Glomerular visceral epithelial cell (primary cell): ENCODE measurements at regions not wholly inside any gene's neighbourhood (a gene's known extent, or its start where the extent isn't known, plus 50 kb on each side); places are given as distances from the start of the nearest gene placed in this dataset.
"Not testable (repeated sequence)": the region's sequence is repeated elsewhere in the genome, so short reads cannot be mapped to it uniquely, and the experiment has no call there.

Experiments
- DNase-seq: peaks from one replicate; pipeline ENCODE4 v3.0.0-alpha.2; 2016; ENCODE audit errors: extremely low spot score

DNA sequence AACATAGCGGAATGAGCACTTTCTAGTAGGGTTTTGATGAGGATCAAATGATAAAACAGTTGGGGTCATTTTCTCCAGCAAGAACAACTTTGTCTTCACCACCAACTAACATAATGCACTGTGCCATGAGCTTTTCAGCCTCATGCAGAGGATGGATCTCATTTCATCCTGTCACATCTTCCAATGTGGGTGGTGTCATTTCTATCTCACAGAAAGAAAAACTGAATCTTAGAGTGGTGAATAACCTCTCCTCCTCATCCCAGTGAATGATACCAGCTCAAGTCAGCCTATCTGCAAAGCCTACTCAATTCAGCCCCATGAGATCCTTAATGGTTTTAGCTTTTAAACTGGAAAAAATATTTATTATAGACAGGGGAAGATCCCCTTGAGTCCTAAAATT lies 1147.2 kb downstream of the VRK1 start:
- no peak for DNase-seq

DNA sequence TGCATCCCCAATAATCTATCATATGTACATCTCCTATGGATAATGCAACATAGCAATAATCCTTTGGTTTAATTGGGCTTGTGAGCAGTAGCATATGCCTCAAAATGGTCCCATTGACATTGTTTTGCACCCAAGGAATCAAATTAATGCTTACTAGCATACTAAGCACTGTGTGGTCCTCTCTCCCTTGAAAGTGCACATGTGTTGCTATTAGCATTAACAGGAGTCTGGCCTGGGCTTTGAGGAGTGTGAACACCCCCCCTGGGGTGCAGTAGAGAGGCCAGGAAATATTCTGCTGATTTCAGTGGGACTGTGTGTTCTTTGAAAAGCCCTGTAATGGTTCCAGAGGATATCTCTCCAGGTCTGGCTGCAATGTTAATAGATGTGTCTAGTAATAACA lies 1148.4 kb downstream of the VRK1 start:
- DNase-seq = no peak

GRCh38 chr14:97946240-97946639 lies 1149.1 kb downstream of the VRK1 start:
- no peak for DNase-seq

GRCh38 chr14:97946641-97947040 lies 1149.5 kb downstream of the VRK1 start:
- DNase-seq = no peak

- no peak for DNase-seq
Measured at GRCh38 chr14:97948841-97949240, 1151.7 kb downstream of the VRK1 start.

DNA sequence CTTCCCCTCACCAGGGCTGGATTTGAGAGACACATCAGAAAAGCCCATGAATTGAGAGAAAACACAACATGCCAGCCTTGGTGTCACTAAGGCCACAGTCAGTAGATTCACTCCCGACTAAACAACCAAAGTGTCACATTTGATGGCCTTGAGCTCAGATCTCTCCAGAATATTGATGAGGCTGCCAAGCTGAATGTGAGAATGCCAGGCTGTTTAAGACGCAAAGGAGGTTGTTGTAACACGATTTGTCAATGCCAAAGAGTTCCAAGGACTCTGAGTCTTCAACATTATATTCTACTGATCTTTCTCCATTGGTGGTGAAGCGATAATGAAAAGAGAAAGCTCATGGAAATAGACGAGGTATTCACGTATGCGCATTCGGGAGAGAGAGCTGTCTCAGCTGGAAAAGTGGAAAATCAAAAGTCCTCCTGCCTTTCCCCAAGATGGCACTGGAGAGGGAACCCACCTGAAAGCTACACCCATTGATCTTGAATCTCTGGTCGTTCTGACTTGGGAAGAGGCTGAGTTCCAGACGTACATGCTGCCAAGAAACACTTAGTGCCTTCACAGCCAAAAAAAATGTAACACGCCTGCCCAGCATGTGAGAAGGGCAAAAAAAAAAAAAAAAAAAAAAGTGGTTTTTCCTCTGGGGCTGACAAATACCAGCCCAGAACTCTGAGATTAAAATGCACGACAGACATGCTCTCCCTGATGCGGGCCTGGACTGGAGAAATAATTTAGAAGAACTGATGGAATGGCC lies 1159.6 kb downstream of the VRK1 start:
- no peak for DNase-seq

DNA sequence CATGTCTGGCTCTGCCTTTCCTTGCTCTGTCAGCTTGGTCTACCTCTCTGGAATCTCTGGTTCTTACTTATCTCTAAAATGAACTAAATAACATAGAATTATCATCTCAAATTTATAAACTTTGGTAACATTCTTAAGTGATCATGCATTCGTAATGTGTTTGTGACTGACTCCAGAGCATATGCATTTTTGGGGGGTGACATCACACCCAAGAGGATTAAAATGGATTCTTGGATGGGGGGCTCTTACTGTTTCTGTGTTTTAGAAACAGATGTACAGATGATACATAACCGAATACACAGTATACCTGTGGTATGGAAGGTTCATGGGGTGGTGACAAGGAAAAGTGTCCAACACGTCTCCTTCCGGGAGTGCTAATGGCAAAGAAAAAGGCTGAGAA lies 1162.1 kb downstream of the VRK1 start:
- no peak for DNase-seq

DNA sequence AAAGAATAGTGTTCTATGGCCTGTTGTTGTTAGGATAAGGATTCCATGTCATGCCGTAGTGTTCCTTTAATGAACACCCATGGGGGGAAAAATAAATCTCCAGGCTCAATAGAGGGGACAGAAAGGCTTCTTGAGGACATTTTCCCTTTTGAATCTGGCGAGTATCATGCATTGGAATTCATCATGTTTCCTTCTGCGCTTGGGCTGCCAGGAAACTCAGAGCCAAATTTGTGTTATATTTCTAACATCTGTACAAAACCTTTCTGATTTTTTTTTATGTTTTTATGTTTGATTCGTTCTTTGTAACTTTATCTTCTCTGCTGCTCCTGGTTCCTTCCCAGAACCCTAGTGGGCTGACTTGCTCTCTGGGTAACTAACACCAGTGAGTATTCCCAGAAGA lies 1163.3 kb downstream of the VRK1 start:
- no peak for DNase-seq

- no peak for DNase-seq
Measured at GRCh38 chr14:97970222-97970621, 1173.0 kb downstream of the VRK1 start.

DNA sequence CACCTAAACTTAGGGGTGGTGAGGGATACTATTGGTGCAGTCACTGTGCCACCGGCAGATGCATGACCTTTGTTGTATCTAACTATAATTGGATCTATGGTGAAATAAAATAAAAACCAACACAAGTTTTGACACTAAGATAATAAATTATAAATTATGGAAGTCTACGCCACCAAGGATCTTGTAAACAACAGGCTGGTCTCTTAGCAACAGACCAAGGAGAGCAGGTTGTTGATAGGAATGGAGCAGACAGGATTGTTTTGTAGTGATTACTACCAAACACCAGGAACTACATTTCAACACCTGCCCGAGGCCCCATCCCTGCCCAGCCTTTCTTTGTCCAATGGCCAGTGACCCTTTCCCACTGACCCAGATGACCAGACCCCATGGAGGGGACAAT lies 1178.0 kb downstream of the VRK1 start:
- no peak for DNase-seq

DNA sequence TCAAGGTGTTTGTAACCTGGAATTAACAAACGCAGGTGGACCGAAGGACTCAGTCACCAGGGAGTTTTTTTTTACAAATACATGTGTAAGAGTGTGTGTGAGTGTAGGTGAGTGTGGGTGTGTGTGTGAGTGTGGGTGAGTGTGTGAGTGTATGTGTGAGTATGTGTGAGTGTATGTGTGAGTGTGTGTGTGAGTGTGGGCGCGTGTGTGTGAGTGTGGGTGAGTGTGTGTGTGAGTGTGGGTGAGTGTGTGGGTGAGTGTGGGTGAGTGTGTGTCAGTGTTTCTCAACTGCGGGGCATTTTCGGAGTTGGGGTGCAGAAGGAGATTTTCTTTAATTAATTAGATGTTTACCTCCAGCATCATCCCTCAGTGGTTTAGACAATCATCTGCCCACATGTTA lies 1178.8 kb downstream of the VRK1 start:
- no peak for DNase-seq

DNA sequence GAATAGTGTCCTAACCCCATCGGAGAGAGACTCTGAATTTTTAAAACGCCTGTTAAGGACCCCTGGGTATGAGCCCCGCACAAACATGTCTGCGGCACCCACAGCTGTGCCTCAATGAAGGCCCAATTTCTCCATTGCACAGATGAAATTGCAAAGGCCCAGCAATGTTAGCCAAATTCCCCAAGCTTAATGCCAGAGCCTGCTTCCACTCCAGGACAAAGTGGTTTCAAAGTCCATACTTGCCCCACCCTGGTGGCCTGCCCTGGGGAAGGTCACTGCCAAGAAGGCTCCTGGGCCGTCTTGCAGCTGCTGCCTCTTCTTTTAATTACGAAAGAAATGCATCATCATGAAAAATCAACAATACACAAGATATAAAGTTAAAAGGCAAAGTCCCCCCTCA lies 1179.7 kb downstream of the VRK1 start:
- no peak for DNase-seq

DNA sequence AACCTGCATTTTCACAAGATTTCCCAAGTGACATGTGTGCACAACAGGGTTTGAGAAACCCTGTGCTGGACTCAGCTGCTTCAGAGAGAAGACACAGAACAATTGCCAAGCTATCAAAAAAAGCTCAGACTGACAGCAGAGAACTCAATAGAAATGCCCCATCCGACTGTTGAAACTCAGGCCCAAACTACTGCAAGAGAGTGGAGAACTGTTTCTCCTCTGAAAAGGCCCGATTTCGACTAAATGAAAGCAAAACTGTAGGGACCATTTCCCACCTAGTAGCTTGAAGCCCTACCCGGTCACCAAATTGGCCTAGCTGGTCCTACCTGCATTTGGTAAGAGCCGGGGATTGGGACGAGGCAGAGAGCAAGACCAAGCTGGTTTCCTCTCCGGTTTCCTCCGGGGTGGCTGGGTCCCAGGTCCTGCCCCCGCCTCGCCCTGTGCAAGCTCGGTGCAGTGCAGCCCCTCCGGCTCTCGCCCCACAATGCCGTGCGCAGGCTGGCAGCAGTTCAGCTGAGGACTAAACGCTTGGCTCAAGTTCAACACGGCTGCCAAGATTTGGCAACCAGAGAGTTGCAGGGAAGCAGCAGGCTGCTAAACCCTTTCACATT lies 1180.6 kb downstream of the VRK1 start:
- DNase-seq = no peak

- no peak for DNase-seq
Measured at GRCh38 chr14:97978341-97978740, 1181.2 kb downstream of the VRK1 start.

GRCh38 chr14:97993508-97994019 lies 1196.4 kb downstream of the VRK1 start:
- DNase-seq = no peak

DNA sequence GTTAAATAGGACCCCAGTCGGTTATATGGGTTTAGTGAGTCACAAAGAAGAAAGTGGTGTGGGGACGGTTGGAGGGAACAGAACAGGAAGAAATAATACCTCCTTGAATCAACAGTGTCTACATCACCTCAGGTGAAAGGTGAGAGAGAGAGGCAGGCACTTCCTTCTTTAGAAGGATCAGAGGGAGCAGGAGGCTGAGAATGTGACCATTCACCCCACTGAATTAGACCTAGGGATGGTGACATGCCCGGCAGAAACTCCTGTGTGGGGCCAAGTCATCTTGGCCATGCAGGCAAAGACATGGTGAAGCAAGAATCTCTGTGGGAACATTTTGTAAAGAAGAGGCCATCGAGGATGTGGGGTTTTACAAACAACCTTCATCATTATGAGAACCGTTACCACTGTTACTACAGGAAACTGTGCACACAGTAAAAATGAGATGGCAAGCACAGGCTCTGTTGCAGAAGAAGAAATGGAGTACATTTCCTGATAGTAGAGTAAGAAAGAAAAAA lies 1196.9 kb downstream of the VRK1 start:
- DNase-seq = no peak

DNA sequence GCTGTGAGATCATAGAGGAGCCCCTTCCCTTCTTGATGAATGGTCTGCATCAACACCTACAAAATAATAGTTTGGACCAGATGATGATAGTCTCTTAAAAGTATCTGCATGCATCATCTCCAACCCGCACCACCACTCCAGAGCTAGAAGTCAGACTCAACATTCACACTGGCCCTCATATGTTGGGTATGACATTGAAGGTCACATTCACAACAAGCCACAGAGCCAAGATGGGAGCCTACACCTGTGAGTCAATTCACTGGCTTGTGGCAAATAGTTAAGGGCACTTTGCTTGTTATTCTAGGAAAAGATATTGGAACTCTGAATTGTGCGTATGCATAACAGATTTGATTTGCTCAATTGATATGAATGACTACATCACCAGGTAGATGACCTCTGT lies 1197.9 kb downstream of the VRK1 start:
- DNase-seq = no peak

- no peak for DNase-seq
Measured at GRCh38 chr14:97995531-97995930, 1198.3 kb downstream of the VRK1 start.

- no peak for DNase-seq
Measured at GRCh38 chr14:98006008-98006407, 1208.8 kb downstream of the VRK1 start.

DNA sequence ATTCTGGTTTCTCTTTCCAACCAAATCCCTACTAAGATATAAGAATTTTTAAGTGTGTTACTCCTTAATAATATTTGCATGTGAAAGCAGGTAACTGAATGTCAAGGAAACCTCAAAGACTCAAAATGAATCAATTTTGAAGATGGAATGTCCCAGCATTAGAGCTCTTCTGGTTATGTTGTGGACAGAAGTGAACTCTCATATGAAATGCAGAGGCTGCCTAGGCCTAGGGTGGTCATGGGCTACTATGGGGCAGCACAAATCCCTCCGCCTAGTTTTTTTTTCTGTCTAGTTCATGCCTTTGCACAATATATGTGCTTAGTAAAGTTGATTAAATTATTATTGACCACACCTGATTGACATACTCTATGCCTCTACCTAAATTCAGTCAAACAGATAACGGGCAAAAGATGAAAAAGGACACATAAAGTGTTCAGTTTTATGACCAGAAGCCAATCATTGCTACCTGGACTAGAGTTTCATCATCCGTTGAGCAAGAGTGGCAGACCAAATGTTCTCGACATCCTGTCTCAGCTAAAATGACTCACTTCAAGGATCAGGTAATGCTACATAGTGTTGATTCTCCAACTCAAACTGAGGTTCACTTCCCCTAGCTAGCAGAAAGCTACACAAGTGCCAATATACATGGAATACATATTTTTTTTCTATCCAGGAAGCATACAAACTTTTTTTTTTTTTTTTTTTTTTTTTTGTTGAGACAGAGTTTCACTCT lies 1211.4 kb downstream of the VRK1 start:
- no peak for DNase-seq

- DNase-seq = not testable (repeated sequence)
Measured at GRCh38 chr14:98009177-98009576, 1212.0 kb downstream of the VRK1 start.

GRCh38 chr14:98010784-98011183 lies 1213.6 kb downstream of the VRK1 start:
- no peak for DNase-seq
